ENCODE measurements at regions not wholly inside any gene's neighbourhood (a gene's known extent, or its start where the extent isn't known, plus 50 kb on each side); places are given as distances from the start of the nearest gene placed in this dataset.

GRCh38 chr3:31232055-31233025 lies 300.4 kb upstream of the STT3B start:
- DNase-seq, result no peak

DNA sequence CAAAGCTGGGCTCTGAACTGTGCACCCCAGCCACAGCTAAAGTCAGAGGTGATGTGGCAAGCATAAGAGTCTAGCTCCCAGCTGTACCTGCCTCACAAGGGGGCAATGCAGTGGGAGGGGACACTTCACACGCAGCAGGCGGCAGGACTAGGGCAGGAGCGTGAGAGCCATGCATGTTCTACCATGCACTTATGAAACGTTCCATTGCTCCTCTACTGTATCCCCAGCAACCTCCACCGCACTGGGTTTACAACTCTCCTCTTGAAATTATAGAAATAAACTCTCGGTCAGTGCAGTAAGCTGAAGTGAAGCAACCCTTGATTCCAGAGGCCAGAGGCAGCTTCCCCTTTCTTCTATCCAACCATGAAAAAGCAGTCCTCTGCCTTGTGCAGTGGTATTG lies 298.6 kb upstream of the STT3B start:
- no peak for DNase-seq

- no peak for DNase-seq
Observed at GRCh38 chr3:31235062-31235700, 297.5 kb upstream of the STT3B start.

GRCh38 chr3:31237887-31238286 lies 294.8 kb upstream of the STT3B start:
- DNase-seq, result no peak

GRCh38 chr3:31240013-31240412 lies 292.7 kb upstream of the STT3B start:
- DNase-seq, result no peak

DNA sequence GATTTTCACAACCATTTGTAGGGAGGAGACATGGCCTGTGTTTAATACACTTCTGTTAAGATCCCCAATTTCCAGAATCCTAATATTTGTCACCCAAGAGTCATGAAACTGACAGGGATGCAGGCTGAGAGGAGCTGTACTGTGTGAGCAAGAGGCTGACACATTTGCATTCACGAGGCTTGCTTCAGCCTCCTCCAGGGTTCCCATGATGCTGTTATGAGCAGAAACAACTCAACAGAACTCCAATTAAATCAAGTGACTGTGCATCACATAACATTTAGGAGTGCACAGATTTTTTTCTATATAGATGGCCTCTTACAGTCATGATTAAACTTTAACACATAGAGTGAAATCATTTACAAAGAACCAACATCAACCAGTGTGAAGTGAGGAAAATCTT lies 292.3 kb upstream of the STT3B start:
- DNase-seq, result no peak

GRCh38 chr3:31240874-31241273 lies 291.9 kb upstream of the STT3B start:
- DNase-seq, result no peak

GRCh38 chr3:31241533-31241932 lies 291.2 kb upstream of the STT3B start:
- no peak for DNase-seq

DNA sequence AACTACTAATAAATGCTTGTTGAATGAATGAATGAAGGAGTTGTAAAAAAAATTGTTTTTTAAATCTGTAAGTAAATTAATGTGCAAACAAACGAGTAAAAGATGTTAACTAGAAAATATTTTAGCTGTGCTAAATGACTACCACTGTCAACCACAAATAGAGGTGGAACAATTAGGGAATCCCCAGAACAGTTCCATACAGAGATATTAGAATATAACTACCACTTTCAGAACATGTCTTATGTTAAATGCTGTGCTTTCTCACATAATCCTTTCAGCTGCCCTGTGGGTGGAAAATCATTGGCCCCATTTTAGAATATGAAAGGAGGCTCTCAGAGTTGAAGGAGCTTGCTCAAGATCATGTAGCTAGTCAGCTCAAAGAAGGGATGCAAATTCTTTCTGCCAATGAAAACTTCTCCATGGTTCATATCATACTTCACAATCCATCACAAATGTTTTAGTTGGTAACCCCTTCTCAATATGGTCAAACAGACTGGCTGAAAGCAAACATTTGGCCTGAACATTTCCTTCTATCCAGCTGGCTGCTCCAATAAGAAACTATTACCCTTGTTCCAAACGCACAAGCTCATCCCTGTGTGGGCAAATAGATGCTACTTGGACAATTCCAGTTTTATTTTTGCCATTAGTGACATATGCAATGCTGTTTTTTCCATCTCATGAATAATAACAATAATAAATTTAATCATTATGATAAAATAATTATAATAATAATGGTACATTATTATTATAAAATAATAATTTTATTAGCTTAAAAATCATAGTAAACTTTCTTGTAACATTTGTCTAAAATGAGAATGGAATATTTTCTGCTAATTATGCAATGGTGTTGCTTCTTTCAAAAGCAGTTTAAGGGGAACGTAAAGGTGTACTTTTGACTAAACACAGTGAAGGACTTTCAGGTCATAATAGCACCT lies 290.4 kb upstream of the STT3B start:
- no peak for DNase-seq

DNA sequence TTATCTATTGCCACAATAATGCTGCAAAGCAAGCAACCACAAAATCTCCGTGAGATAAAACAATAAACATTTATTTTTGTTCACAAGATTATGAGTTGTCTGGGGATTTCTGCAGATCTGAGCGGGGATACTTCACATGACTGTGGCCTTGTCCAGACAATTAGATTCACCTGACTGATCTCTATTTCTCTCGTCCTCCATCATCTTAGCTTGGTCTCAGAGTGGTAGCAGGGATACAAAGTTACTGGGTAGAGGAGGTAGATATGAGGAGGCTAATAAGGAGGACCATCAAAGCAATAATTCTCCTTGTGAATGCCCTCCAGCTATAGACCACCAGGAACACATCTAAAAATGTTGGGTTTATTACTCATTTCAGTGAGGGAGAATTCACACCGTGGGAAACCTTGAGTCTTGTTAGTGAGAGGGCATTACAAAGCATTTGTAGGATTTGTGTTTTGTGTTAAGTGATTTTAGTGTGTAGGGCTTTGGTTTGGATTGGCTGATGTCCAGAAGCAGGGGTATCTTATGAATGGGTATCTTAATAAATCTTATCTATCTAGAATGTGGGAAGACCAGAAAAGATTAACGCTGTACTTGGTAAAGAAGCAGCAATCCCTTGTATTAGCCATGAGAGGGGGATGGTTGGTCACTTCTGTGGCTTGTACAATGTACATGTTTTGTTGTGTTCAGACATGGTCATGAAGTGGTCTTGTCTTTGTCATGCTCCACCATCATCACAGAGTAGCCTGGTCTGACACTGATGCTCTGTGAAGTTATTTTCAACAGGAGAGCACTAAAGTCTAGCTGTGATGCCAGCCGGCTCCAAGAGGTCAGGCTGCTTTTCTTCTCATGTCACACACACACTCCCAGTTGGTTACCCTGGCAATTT lies 287.6 kb upstream of the STT3B start:
- no peak for DNase-seq

GRCh38 chr3:31246293-31247062 lies 286.2 kb upstream of the STT3B start:
- DNase-seq, result no peak

GRCh38 chr3:31247063-31247447 lies 285.7 kb upstream of the STT3B start:
- DNase-seq, result no peak

DNA sequence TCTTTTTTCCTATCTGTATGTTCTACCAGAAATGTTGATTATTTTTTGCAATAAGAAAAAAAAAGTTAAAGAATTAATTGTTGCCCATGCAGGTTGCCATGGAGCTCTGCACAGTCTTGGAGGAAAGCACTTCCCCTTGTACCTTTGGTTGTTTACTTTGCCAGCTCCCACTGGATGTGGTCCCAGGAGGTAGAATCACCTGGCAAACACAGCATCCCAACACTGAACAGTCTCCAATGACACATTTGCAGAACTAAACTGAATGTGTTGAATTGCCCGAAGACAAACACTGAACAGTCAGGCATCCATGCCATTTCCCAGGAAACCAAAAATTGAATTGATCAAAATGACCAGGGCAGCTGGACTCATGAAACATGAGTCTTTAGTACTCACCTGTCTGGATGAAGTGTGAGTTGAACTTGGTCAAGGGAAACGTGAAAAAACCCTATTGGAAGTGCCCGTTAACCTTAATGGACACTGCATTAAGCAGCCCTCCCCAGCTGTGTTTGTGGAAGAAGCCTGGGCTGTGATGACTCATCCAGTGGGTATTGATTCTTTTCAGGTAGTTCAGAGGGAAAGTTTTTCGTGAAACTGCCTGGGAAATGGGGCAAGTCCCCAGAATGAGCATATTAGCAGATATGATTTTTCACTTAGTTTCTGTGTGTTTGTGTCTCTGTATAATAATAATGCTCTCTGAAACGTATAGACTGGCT lies 284.7 kb upstream of the STT3B start:
- DNase-seq, result no peak

DNA sequence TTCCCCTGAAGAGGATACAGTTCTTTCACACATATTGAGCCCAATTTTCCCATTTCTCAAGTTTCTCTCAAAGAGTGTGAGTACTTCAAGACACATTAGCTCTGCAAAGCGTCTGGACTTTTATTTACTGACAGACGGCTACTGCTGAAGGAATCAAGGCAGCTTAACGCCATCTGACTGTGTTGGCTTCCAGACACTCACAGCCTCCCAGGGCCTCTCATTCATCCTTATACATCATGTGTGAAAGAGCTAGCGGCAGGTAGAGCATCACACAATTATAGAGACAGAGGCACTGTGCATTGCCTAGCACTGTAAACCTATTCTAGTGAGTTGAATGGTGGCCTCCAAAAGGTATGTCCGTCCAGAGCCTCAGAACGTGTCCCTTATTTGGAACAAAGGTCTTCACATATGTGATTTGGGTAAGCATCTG lies 284.1 kb upstream of the STT3B start:
- no peak for DNase-seq

GRCh38 chr3:31249545-31249944 lies 283.2 kb upstream of the STT3B start:
- DNase-seq, result no peak

DNA sequence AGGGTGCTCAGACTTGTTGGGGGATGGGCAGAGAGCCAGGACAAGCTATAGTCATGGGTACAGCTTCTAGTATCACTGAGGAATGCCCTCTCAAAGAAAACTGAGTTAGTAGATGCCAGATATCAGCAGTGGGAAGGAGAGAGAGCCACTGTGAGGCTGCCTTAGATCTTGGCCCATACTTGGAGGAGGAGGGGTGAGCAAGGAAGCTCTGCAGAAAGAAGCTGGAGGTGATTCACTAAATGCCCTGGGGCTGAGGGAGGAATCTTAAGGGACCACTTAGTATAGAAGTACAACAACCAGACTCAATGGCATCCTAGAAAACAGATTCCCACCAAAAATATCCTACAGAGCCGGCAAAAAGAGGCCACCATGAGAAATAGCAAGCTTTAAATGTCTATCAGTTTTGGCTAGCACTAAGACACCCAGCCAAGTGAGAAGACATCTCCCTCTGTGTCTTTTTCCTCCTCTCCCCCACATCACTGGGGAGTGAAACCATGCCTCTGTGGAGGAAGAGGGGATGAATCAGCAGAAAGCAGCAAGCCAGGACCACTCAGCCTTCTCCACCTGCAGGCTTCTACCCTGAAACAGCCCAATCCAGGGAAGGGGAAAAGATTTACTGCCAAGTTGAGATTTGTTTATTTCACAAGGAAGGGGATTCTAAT lies 282.5 kb upstream of the STT3B start:
- DNase-seq, result no peak

- no peak for DNase-seq
Observed at GRCh38 chr3:31251083-31251482, 281.6 kb upstream of the STT3B start.

DNA sequence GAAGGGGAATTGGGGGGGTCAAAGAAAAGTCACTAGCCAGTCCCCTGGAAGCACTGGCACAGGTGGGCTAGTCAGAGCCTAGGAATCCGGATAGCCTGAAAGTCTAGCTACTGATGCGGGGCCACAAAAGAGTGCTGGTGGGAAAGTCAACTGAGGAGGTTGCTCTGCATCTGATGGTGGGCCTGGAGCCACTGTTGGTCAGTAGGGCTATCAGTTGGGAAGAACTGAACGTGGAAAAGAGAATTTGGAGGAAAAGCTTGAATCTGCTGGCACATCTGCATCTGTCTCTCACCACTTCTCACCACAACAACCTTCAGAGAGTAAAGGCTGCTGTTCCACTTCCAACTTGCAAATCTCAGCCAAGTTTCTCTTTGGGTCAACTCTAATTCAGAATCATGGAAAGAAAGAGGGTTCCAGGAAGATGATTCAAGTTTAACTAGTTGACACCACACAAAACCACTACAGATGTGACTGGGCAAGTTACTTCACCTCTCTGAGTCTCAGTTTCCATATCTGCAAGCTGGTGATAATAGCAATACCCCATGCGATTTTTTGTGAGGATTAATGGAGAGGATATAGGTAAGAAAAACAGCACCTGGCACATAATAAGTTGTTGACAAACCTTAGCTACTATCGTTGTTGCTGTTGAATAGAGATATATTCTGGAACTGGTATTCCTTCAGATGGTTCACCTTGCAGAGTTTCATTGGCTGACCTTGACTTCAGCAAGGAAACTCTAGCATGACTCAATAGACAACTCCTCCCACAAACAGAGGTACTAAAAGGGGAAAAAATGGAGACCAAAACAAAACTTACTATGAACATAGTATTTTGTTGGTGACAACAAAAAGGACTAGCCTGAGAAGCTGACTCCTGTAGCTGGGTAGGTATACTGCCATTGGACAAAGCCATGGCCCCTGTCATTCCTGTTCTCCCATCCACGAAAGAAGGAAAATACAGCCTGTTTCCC lies 280.2 kb upstream of the STT3B start:
- DNase-seq, result no peak

- no peak for DNase-seq
Observed at GRCh38 chr3:31253782-31254181, 278.9 kb upstream of the STT3B start.

Measured in CD4-positive, alpha-beta T cell treated with Interleukin-21 for 1 hour (primary cell).